NCI-H226 (cell line): ENCODE measurements at regions not wholly inside any gene's neighbourhood (a gene's known extent, or its start where the extent isn't known, plus 50 kb on each side); places are given as distances from the start of the nearest gene placed in this dataset.

Experiments used
- DNase-seq: peaks from one replicate; pipeline ENCODE4 v3.0.0-alpha.2; 2015

- DNase-seq, result no peak
Observed at GRCh38 chr12:14153803-14154202, 172.4 kb upstream of the GRIN2B start.

GRCh38 chr12:14156606-14157005 lies 175.2 kb upstream of the GRIN2B start:
- DNase-seq, result no peak

- no peak for DNase-seq
Observed at GRCh38 chr12:14157088-14157747, 175.8 kb upstream of the GRIN2B start.

- DNase-seq, result no peak
Observed at GRCh38 chr12:14164266-14164665, 182.9 kb upstream of the GRIN2B start.

GRCh38 chr12:14167005-14167628 lies 185.7 kb upstream of the GRIN2B start:
- peak; percentile 20 for DNase-seq

- no peak for DNase-seq
Observed at GRCh38 chr12:14169281-14169680, 187.9 kb upstream of the GRIN2B start.

GRCh38 chr12:14171106-14171505 lies 189.7 kb upstream of the GRIN2B start:
- DNase-seq, result no peak

GRCh38 chr12:14175206-14175605 lies 190.3 kb upstream of the ATF7IP start:
- no peak for DNase-seq

GRCh38 chr12:14185427-14186192 lies 179.9 kb upstream of the ATF7IP start:
- no peak for DNase-seq

- no peak for DNase-seq
Observed at GRCh38 chr12:14186193-14186502, 179.3 kb upstream of the ATF7IP start.

- no peak for DNase-seq
Observed at GRCh38 chr12:14187002-14187401, 178.5 kb upstream of the ATF7IP start.

GRCh38 chr12:14187966-14188365 lies 177.5 kb upstream of the ATF7IP start:
- no peak for DNase-seq

- no peak for DNase-seq
Observed at GRCh38 chr12:14188744-14189143, 176.7 kb upstream of the ATF7IP start.

GRCh38 chr12:14190694-14191093 lies 174.8 kb upstream of the ATF7IP start:
- no peak for DNase-seq

GRCh38 chr12:14191612-14192011 lies 173.9 kb upstream of the ATF7IP start:
- no peak for DNase-seq

GRCh38 chr12:14193639-14194038 lies 171.8 kb upstream of the ATF7IP start:
- no peak for DNase-seq

GRCh38 chr12:14194572-14194971 lies 170.9 kb upstream of the ATF7IP start:
- DNase-seq, result no peak

- no peak for DNase-seq
Observed at GRCh38 chr12:14199455-14200198, 165.9 kb upstream of the ATF7IP start.

GRCh38 chr12:14200598-14200997 lies 164.9 kb upstream of the ATF7IP start:
- no peak for DNase-seq

- DNase-seq, result no peak
Observed at GRCh38 chr12:14201291-14201690, 164.2 kb upstream of the ATF7IP start.

- no peak for DNase-seq
Observed at GRCh38 chr12:14207905-14208551, 157.5 kb upstream of the ATF7IP start.

GRCh38 chr12:14211947-14212387 lies 153.5 kb upstream of the ATF7IP start:
- DNase-seq, result no peak

GRCh38 chr12:14213542-14213941 lies 151.9 kb upstream of the ATF7IP start:
- no peak for DNase-seq
